Esophagus muscularis mucosa (tissue), 4 donors: ENCODE measurements at regions not wholly inside any gene's neighbourhood (a gene's known extent, or its start where the extent isn't known, plus 50 kb on each side); places are given as distances from the start of the nearest gene placed in this dataset.

Experiments
- DNase-seq: peaks from one replicate; pipeline ENCODE4 v3.0.0-alpha.2; 2017; ENCODE audit errors: extremely low spot score
- H3K27ac ChIP-seq, 4 donors: fragments of 200-600 bp; sonication (generic); replicated peaks in 1 of 4; 1 replicate in 3 of 4; 2 replicates in 1 of 4; pipeline ENCODE4 v1.5.1; 2016 to 2019; ENCODE audit warnings: mild to moderate bottlenecking in 1 of 4
- H3K27me3 ChIP-seq, 4 donors: fragments of 200-600 bp; sonication (generic); one replicate each; pipeline versions ENCODE4 v1.5.1 to v1.6.0; 2016 to 2019
- H3K36me3 ChIP-seq, 4 donors: fragments of 200-600 bp; sonication (generic); one replicate each; pipeline ENCODE4 v1.5.1; 2016 to 2019
- H3K4me1 ChIP-seq, 4 donors: fragments of 200-600 bp; sonication (generic); one replicate each; pipeline ENCODE4 v1.5.1; 2016 to 2019
- H3K4me3 ChIP-seq, 4 donors: fragments of 200-600 bp; sonication (generic); 1 replicate in 2 of 4; 2 replicates in 2 of 4; pipeline ENCODE4 v1.5.1; 2016 to 2019; ENCODE audit warnings: mild to moderate bottlenecking in 4 of 4, moderate library complexity in 1 of 4
- H3K9me3 ChIP-seq, 4 donors: fragments of 200-600 bp; sonication (generic); 1 replicate in 3 of 4; 2 replicates in 1 of 4; pipeline ENCODE4 v1.5.1; 2016 to 2019
- CTCF ChIP-seq, 3 experiments: fragments of 200-600 bp in 2 of 3; fragments of 450-650 bp in 1 of 3; sonication (generic) in 2 of 3; IDR thresholded peaks; one replicate each; pipeline ENCODE4 v1.5.1; 2017 to 2019; ENCODE audit warnings: antibody characterized with exemption in 3 of 3, mild to moderate bottlenecking in 2 of 3, moderate library complexity in 1 of 3
- EP300 ChIP-seq: sonication (generic); formaldehyde crosslinking; IDR thresholded peaks from one replicate; pipeline ENCODE4 v1.6.1; 2017; ENCODE audit warnings: antibody characterized with exemption
- POLR2A ChIP-seq: fragments of 450-650 bp; IDR thresholded peaks from one replicate; pipeline ENCODE4 v1.6.1; 2017; ENCODE audit warnings: antibody characterized with exemption, moderate library complexity, mild to moderate bottlenecking, low read depth
- POLR2AphosphoS5 ChIP-seq, 2 donors: sonication (generic); formaldehyde crosslinking; IDR thresholded peaks; one replicate each; pipeline ENCODE4 v1.6.1; 2017; ENCODE audit warnings: antibody characterized with exemption in 2 of 2
- WGBS: methylation state at CpG from one replicate; pipeline ENCODE4 v1.1.5; 2018; 5-methylcytosine and 5-hydroxymethylcytosine counted together
- intact Hi-C: fragments of 100-400 bp; cut with DNase I; formaldehyde crosslinking; loops from one replicate; pipeline ENCODE4 v1.15.1; 2023

- TF ChIP-seq EP300 (no peak), CTCF (IDR thresholded peaks at IDR 0.05) (no peak), POLR2AphosphoS5 (IDR thresholded peaks at IDR 0.05) (no peak), POLR2A (no peak)
- Histone ChIP-seq H3K4me3 (no peak overlapping the region), H3K36me3 (no peaks in the 10 kb centered on the region), H3K27ac (no peak overlapping the region), H3K27me3 (peaks cover 0 to 3% (median 0%) of the 10 kb centered on the region in 4 donors), H3K9me3 (no peaks in the 10 kb centered on the region), H3K4me1 (no peaks in the 10 kb centered on the region)
- intact Hi-C loops: no loop called here
- no peak for DNase-seq
- WGBS: 83% methylated on average over 1 of the region's 1 CpG
Observed at GRCh38 chr7:132687016-132687415, 110.7 kb upstream of the PLXNA4 start.

GRCh38 chr7:132685277-132685676, 109.0 kb upstream of the PLXNA4 start:
- no peaks in the 10 kb centered on the region for H3K36me3 ChIP-seq
- TF ChIP-seq CTCF (IDR thresholded peaks at IDR 0.05) (no peak), POLR2A (no peak), EP300 (no peak), POLR2AphosphoS5 (IDR thresholded peaks at IDR 0.05) (no peak)
- intact Hi-C loops: no loop called here
- no peak overlapping the region for H3K27ac ChIP-seq
- H3K4me3 ChIP-seq: no peak overlapping the region
- no peaks in the 10 kb centered on the region for H3K4me1 ChIP-seq
- peaks cover 0 to 3% (median 0%) of the 10 kb centered on the region in 4 donors for H3K27me3 ChIP-seq
- no CpG with 5 or more reads among the region's 2 CpGs for WGBS
- no peak for DNase-seq
- H3K9me3 ChIP-seq: no peaks in the 10 kb centered on the region

GRCh38 chr7:132683896-132684690, 107.8 kb upstream of the PLXNA4 start:
- H3K27ac ChIP-seq: no peak overlapping the region
- H3K4me3 ChIP-seq: no peak overlapping the region
- TF ChIP-seq EP300 (no peak), CTCF (IDR thresholded peaks at IDR 0.05) (no peak), POLR2AphosphoS5 (IDR thresholded peaks at IDR 0.05) (no peak), POLR2A (no peak)
- no peaks in the 10 kb centered on the region for H3K4me1 ChIP-seq
- H3K27me3 ChIP-seq: peaks cover 0 to 3% (median 0%) of the 10 kb centered on the region in 4 donors
- H3K9me3 ChIP-seq: no peaks in the 10 kb centered on the region
- intact Hi-C loops: no loop called here
- H3K36me3 ChIP-seq: no peaks in the 10 kb centered on the region
- no peak for DNase-seq
- WGBS: 90% methylated on average over 12 of the region's 12 CpGs

- 94% methylated on average over 2 of the region's 3 CpGs for WGBS
- Histone ChIP-seq H3K4me1 (no peaks in the 10 kb centered on the region), H3K9me3 (no peaks in the 10 kb centered on the region), H3K27ac (no peak overlapping the region), H3K4me3 (no peak overlapping the region), H3K36me3 (no peaks in the 10 kb centered on the region), H3K27me3 (no peaks in the 10 kb centered on the region)
- DNase-seq: no peak
- TF ChIP-seq POLR2A (no peak), POLR2AphosphoS5 (IDR thresholded peaks at IDR 0.05) (no peak), CTCF (IDR thresholded peaks at IDR 0.05) (no peak), EP300 (no peak)
- intact Hi-C loops: no loop called here
Observed at GRCh38 chr7:132681951-132682350, 105.7 kb upstream of the PLXNA4 start.

- no peak for DNase-seq
- Histone ChIP-seq H3K4me1 (no peaks in the 10 kb centered on the region), H3K27ac (no peak overlapping the region), H3K27me3 (no peaks in the 10 kb centered on the region), H3K36me3 (no peaks in the 10 kb centered on the region), H3K9me3 (no peaks in the 10 kb centered on the region), H3K4me3 (no peak overlapping the region)
- intact Hi-C loops: no loop called here
- no peak for TF ChIP-seq EP300
- no peak for TF ChIP-seq POLR2A
- TF ChIP-seq CTCF (IDR thresholded peaks at IDR 0.05): no peak
- no peak for TF ChIP-seq POLR2AphosphoS5 (IDR thresholded peaks at IDR 0.05)
Observed at GRCh38 chr7:132680590-132680989, 104.3 kb upstream of the PLXNA4 start.
